ENCODE measurements at regions not wholly inside any gene's neighbourhood (a gene's known extent, or its start where the extent isn't known, plus 50 kb on each side); places are given as distances from the start of the nearest gene placed in this dataset.

DNA sequence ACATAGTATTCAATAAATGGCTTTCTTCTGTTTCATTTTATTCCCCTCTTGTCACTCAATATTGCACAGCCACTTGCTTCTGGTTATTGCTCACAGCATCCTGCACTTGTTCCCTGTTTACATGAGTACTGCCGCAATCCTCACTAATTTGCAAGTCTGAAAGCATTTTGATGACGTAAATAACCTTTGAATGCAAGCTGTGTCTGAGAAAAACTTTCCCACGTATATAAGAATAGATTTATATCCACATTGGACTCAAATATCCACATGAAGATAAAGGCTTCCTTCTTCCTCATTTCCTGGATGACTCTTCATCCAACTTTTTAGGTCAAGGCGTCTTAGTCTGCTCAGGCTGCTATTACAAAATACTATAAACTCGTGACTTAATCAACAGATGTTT lies 88.2 kb upstream of the DAP start:
- 21% methylated on average over 5 of the region's 5 CpGs for WGBS (ENCODE audit: low lambda C conversion rate)
- POLR2A ChIA-PET, result no interaction called here
- TF ChIP-seq POLR2AphosphoS5 (IDR thresholded peaks at IDR 0.05; ENCODE audit: low read depth, low read length) (no peak), FOXM1 (IDR thresholded peaks at IDR 0.05; ENCODE audit: low read depth) (no peak), TCF12 (IDR thresholded peaks at IDR 0.05) (no peak), USF1 (IDR thresholded peaks at IDR 0.05; ENCODE audit: borderline replicate concordance, low read depth) (no peak), FOXJ3 (CRISPR knock-in tag; IDR thresholded peaks at IDR 0.05) (no peak), RCOR1 (IDR thresholded peaks at IDR 0.05; ENCODE audit: low read length) (no peak), SMC3 (IDR thresholded peaks at IDR 0.05; ENCODE audit: low read depth, low read length) (no peak), NRF1 (IDR thresholded peaks at IDR 0.05; ENCODE audit: low read depth, low read length) (no peak)
- TF ChIP-seq, protein P1, sequence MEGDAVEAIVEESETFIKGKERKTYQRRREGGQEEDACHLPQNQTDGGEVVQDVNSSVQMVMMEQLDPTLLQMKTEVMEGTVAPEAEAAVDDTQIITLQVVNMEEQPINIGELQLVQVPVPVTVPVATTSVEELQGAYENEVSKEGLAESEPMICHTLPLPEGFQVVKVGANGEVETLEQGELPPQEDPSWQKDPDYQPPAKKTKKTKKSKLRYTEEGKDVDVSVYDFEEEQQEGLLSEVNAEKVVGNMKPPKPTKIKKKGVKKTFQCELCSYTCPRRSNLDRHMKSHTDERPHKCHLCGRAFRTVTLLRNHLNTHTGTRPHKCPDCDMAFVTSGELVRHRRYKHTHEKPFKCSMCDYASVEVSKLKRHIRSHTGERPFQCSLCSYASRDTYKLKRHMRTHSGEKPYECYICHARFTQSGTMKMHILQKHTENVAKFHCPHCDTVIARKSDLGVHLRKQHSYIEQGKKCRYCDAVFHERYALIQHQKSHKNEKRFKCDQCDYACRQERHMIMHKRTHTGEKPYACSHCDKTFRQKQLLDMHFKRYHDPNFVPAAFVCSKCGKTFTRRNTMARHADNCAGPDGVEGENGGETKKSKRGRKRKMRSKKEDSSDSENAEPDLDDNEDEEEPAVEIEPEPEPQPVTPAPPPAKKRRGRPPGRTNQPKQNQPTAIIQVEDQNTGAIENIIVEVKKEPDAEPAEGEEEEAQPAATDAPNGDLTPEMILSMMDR (IDR thresholded peaks at IDR 0.05), result no peak

DNA sequence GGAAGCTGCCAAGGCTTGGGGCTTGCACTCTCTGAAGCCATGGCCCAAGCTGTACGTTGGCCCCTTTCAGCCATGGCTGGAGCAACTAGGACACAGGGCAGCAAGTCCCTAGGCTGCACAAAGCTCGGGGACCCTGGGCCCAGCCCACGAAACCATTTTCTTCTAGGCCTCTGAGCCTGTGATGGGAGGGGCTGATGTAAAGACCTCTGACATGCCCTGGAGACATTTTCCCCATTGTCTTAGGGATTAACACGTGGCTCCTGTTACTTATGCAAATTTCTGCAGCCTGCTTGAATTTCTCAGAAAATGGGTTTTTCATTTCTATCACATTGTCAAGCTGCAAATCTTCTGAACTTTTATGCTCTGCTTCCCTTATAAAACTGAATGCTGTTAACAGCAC lies 83.0 kb upstream of the DAP start:
- Histone ChIP-seq H3K4me1 (ENCODE audit: control insufficient read depth in 1 of 2, insufficient read depth in 2 of 2, low read depth in 1 of 2, low read length in 1 of 2) (no peaks in the 10 kb centered on the region), H3K9ac (no peak overlapping the region), H3K36me3 (replicated peaks in 1 of 2; ENCODE audit: control insufficient read depth in 1 of 2, insufficient read depth in 2 of 2, low read length in 1 of 2) (no peaks in the 10 kb centered on the region), H3K27ac (ENCODE audit: low read depth in 2 of 2, low read length in 1 of 2) (no peak overlapping the region), H3K4me2 (no peak overlapping the region), H3K27me3 (ENCODE audit: insufficient read depth) (0 out of 2 replicates have a peak, but pooled peaks cover 13% of the 10 kb centered on the region), H3K9me3 (no peaks in the 10 kb centered on the region), H3F3A (replicated peaks; ENCODE audit: insufficient read depth) (no peaks in the 10 kb centered on the region), H3K9me2 (no peaks in the 10 kb centered on the region), H2AFZ (ENCODE audit: low read depth) (no peak overlapping the region), H3K79me2 (ENCODE audit: insufficient read depth) (no peaks in the 10 kb centered on the region), H3K4me3 (ENCODE audit: low read depth in 2 of 2, low read length in 1 of 2) (no peak overlapping the region), H4K20me1 (ENCODE audit: insufficient read depth) (no peaks in the 10 kb centered on the region)
- ChIA-PET CTCF (no interaction called here), POLR2A (no interaction called here)
- no peak for DNase-seq
- 3% methylated on average over 4 of the region's 4 CpGs for WGBS (ENCODE audit: low lambda C conversion rate)
- TF ChIP-seq ZBTB33 (IDR thresholded peaks at IDR 0.05; ENCODE audit: borderline replicate concordance, low read depth), result no peak
- no peak for TF ChIP-seq CHD2 (IDR thresholded peaks at IDR 0.05; ENCODE audit: low read length, partially characterized antibody)
- no peak for TF ChIP-seq GABPA (IDR thresholded peaks at IDR 0.05; ENCODE audit: low read depth)
- no peak for TF ChIP-seq USF1 (IDR thresholded peaks at IDR 0.05; ENCODE audit: borderline replicate concordance, low read depth)
- no peak for TF ChIP-seq EZH2phosphoT487 (IDR thresholded peaks at IDR 0.05; ENCODE audit: borderline replicate concordance, low read depth)
- TF ChIP-seq RXRA (IDR thresholded peaks at IDR 0.05; ENCODE audit: borderline replicate concordance, low read depth), result no peak
- TF ChIP-seq, protein P1 (IDR thresholded peaks at IDR 0.05), result no peak
- TF ChIP-seq, protein P2, sequence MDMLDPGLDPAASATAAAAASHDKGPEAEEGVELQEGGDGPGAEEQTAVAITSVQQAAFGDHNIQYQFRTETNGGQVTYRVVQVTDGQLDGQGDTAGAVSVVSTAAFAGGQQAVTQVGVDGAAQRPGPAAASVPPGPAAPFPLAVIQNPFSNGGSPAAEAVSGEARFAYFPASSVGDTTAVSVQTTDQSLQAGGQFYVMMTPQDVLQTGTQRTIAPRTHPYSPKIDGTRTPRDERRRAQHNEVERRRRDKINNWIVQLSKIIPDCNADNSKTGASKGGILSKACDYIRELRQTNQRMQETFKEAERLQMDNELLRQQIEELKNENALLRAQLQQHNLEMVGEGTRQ (IDR thresholded peaks at IDR 0.05; ENCODE audit: borderline replicate concordance, low read depth, low read length), result no peak
- TF ChIP-seq POLR2AphosphoS5 (IDR thresholded peaks at IDR 0.05; ENCODE audit: low read depth, low read length), result no peak
- no peak for TF ChIP-seq FOXJ3 (CRISPR knock-in tag; IDR thresholded peaks at IDR 0.05)
- no peak for TF ChIP-seq PBX3 (IDR thresholded peaks at IDR 0.05)
- no peak for TF ChIP-seq FOSL2 (IDR thresholded peaks at IDR 0.05; ENCODE audit: borderline replicate concordance, low read depth)
- no peak for TF ChIP-seq TAF1 (IDR thresholded peaks at IDR 0.05; ENCODE audit: borderline replicate concordance, low read depth, low read length)

More for the DNA sequence above, 88.2 kb upstream of the DAP start:
- H3K4me1 ChIP-seq (ENCODE audit: control insufficient read depth in 1 of 2, insufficient read depth in 2 of 2, low read depth in 1 of 2, low read length in 1 of 2), result no peaks in the 10 kb centered on the region
- no peak overlapping the region for H3K4me2 ChIP-seq
- no peak overlapping the region for H3K27ac ChIP-seq (ENCODE audit: low read depth in 2 of 2, low read length in 1 of 2)
- DNase-seq, result no peak
- H3K9me3 ChIP-seq, result no peaks in the 10 kb centered on the region
- CTCF ChIA-PET, result no interaction called here
- H4K20me1 ChIP-seq (ENCODE audit: insufficient read depth), result no peaks in the 10 kb centered on the region
- no peaks in the 10 kb centered on the region for H3K36me3 ChIP-seq (replicated peaks in 1 of 2; ENCODE audit: control insufficient read depth in 1 of 2, insufficient read depth in 2 of 2, low read length in 1 of 2)
- no peak overlapping the region for H3K4me3 ChIP-seq (ENCODE audit: low read depth in 2 of 2, low read length in 1 of 2)
- no peak overlapping the region for H2AFZ ChIP-seq (ENCODE audit: low read depth)
- no peak overlapping the region for H3K9ac ChIP-seq
- peaks cover 17% of the 10 kb centered on the region; the same call in 1 of the 2 replicates for H3K27me3 ChIP-seq (ENCODE audit: insufficient read depth)
- H3F3A ChIP-seq (replicated peaks; ENCODE audit: insufficient read depth), result no peaks in the 10 kb centered on the region
- H3K79me2 ChIP-seq (ENCODE audit: insufficient read depth), result no peaks in the 10 kb centered on the region
- H3K9me2 ChIP-seq, result no peaks in the 10 kb centered on the region

All from SK-N-SH (cell line).